CD4-positive, alpha-beta T cell treated with Interleukin-1 beta for 1 hour (primary cell): ENCODE measurements at regions not wholly inside any gene's neighbourhood (a gene's known extent, or its start where the extent isn't known, plus 50 kb on each side); places are given as distances from the start of the nearest gene placed in this dataset.

Experiments
- DNase-seq, 2 donors: peaks; one replicate each; pipeline ENCODE4 v3.0.0-alpha.2; 2020 to 2022

- no peak for DNase-seq
Measured at GRCh38 chr1:115491298-115492018, 150.3 kb upstream of the VANGL1 start.

DNA sequence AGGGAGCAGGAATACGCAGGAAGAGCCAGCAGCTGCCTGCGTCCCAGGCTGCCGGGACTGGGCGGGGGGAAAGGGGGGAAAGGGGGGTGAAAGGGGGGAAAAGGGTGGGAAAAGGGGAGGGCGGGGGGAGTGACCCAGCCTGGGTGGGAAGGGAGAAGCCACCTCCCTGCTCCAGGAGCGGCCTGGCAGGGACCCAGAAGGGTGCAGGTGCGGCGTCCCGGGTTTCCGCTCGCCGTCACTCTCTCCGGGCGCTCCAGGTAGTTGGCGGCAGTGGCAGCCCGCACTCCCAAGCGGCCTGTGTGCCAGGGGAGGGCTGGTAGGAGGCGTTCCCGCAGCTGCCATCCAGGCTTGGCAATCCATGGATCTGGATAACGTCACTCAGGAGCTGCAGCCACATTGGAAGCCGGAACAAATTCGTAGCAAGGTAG lies 141.0 kb upstream of the NGF start:
- no peak for DNase-seq

DNA sequence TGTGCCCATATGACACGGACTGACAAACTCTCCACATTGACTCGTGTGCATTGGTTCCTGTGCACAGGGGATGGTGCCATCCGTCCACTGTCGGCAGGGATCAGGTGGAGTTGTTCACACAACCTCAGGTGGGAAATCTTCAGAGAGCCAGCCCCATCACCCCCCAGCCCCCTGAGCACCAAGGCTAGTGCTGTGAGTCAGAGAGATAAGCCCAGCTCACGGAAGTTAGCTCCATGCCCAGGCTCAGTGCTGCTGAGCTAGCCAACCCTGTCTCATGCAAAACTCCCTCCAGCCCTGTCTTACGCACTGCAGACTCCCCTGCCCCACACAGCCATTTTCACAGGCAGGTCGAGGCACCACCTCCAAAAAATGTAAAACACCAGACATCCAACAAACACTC lies 139.0 kb upstream of the NGF start:
- no peak for DNase-seq

- DNase-seq: no peak
Measured at GRCh38 chr1:115476616-115477015, 138.6 kb upstream of the NGF start.

DNA sequence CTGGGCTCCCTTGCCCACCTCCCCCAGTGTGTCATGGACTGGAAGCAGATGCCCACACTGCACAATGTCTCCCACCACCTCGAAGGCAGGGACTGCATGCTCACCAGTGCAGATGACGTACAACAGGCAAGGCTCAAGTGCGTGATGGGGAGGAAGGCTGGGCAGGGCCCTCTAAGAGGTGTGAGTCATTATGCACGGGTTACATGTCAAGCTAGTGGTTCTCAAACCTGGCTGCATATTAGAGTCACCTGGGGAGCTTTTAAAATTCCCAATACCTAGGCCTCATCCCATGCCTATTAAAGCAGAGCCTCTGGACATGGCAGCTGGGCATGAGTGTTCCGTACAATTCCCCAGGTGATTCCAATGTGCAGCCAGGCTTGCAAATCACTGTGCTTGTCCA lies 137.9 kb upstream of the NGF start:
- no peak for DNase-seq

DNA sequence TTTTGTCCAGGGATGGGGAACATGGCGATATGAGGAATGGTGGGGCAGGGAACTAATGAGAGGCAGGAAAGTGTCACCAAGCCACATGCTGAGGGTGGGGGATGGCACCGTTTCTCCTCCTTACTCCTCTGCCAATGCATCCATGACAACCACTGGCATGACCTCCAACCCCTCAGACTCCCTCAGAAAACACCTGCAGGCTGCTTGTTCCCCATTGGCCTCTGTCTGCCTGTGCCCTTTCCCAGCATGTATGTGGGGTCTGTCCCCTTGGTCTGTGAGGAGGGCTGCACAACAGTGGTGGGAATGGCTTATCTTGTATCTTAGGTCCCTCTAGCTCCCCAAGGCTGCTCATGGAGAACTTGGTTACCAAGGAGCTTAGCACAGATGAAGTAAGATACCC lies 137.2 kb upstream of the NGF start:
- no peak for DNase-seq

DNA sequence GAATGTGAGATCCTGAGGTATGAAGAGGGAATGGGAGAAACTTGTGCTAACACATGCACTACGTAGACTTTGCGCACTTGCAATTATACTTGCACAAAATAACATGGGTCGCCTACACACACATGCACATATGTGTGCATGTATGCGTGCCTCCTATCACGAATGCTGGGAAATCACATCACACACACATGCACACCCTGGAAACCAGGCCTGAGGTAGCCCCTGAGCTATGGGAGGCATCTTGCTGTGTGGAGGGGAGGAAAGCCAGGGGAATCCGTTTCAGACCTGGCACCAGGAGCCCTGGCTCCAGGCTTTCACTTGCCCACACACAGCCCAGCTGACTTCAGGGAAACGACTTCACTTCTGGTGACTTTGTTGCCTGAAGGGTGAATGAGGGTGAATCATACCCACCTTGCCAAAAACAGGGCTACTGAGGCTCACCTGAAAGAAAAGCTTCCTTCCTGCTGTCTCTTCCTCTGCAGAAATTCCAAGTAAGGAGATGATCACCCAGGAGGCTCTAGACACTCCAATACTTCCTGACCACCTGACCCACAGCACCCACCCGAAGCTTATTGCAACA lies 136.0 kb upstream of the NGF start:
- no peak for DNase-seq

DNA sequence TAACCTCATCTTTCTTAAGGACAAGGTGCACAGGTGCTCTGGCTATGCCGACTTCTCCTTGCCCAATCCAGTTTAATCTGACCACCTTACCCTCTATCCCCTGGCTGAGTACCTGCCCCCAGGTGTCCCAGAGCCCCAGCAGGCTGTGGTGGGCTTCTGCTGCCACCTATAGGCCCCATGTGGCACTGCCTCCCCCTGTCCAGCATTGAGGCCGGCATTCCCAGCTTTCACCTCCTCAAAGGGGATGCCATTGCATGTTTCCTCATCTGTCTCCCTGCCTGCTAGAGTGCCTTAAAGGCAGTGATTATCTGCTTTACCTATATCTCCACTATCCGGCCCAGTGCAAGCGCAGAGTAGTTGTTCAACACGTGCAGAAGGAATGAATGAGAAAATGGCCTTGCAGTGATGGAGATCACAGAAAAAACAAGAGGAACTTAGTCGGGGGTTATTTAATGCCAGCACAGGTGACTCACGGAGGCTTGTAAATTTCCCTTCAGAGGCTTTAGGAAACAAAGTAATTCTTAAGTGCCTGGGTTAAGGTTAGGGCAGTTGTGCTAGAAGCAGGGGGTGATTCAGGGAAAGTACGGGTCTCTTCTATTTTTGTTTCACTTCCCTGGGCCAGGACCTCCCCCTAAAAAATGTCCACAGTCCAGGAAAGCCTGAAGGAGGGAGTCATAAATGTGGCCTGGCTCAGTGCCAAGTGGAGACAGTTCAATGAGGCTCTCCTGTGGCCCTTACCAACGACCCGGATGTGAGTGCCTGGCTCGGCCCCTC lies 131.8 kb upstream of the NGF start:
- DNase-seq: peak in 1 of 2 donors; percentile 7

- DNase-seq: no peak
Measured at GRCh38 chr1:115467790-115468189, 129.7 kb upstream of the NGF start.

GRCh38 chr1:115467196-115467595 lies 129.1 kb upstream of the NGF start:
- no peak for DNase-seq

DNA sequence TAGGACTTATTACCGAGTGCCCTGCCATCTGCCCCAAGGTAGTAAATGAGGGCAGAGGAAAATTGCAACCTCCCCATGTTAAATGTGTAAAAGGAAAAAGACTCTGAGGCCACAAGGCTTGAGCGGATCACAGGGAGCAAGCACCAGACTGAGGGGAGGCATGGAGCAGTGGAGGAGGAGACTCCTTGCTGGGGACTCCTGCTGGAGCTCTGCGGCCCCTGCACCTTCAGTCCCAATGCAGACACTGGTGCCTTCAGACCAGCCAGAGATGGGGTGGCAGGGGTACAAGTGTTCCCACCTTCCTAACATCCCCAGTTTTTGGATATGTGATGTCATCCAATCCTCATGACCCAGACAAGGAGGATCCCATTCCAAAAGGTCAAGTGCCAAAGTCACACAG lies 128.4 kb upstream of the NGF start:
- DNase-seq: no peak

DNA sequence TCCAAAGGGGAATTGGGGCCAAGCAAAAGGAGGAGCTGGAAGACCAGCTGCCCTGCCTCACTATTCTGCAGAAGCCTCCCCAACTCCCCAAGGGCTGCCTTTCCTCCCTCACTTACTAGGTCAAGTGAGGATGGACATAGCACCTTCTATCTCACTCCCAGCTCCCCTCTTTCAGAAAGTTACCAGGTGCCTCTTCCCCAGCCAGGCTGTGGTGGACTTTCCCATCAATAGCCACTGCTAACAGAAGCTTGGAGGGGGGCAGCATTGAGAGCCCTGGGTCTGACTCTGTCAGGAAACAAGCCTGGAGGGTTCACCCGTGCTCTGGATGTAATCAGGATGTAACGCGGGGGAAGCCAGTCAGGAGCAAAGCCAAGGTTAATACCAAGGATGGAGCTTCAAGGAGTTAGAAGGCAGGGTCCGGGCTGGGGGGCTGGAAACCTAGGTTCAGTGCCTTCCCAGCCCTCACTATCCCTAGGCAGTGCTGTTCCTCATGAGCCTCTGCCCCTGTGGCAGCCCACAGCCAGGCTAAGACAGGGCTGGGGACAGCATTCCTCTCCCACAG lies 127.8 kb upstream of the NGF start:
- DNase-seq: no peak

DNA sequence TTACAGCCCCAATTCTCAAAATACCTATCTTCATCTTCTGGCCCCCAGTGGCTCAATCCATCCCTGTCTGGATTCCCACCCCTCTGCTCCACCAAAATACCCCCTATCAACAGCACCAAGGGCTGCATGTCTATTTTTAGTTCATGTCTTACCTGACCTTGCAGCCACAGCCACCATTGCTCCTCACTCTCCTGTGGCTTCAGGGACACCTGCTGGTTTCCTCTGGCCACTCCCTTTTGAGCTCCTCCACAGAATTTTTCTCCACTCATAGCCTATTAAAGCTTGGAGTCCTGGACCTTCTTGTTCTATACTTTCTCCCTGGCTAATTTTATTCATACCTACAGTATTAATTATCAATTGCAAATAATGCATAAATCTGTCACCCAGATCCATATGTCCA lies 125.3 kb upstream of the NGF start:
- no peak for DNase-seq

DNA sequence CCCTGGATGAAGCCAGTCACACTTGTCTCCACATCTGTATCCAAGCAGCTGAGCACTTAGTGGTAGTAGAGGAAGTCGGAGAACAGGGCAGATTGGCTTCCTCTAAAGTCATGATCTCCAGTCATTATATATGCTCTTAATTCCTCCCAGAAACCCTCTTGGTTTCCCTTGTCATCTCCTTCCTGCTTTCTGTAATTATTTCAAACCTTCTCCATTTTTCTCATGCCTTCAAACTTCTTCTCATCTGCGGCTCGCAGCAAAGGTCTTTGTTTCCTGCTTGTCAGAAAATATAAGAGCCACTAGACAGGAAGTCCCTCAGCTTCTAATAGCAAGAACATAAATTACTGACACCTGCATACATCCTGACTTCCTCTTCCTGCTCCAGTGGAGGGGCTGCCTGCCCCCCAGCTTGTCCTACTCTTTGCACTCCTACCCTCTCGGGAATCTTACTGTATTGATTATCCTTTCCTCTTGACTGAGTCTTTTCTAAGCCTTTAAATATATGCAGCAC lies 124.6 kb upstream of the NGF start:
- DNase-seq: no peak

DNA sequence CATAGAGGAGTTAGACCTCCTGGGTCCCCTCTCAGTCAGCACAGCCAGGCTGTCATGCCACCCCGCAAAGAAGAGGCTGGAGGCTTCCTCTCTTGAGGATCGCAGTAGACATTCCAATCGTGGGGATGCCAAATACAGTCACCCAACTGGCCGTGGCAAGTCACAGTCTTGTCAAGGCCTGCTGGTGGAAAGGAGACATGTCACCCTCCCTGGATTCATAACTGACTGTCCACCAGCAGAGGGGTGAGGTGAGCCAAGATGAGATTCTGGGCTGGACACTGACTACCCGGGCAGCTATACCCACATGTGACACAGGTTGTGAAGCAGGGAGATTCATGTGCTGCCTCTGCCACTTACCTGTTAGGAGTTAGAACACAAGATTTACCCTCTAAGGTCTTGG lies 123.5 kb upstream of the NGF start:
- no peak for DNase-seq

DNA sequence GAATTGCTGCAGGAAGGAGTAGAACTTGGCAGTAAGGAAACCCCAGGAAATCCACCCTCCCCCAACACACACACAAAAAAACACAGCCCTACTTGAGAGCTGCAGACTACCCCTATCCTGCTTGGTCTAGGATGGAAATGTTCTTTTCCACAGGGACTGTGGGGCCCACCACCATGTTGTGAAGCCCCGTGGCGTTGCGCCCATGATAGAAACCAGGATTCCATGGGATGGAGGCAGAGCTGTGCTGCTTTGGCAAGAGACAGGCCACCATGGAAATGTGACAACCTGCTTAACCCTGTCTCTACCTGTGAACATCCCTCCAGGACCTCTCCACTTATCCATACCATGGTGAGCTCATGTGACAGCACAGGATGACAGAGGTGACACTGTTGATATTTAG lies 121.1 kb upstream of the NGF start:
- no peak for DNase-seq

DNA sequence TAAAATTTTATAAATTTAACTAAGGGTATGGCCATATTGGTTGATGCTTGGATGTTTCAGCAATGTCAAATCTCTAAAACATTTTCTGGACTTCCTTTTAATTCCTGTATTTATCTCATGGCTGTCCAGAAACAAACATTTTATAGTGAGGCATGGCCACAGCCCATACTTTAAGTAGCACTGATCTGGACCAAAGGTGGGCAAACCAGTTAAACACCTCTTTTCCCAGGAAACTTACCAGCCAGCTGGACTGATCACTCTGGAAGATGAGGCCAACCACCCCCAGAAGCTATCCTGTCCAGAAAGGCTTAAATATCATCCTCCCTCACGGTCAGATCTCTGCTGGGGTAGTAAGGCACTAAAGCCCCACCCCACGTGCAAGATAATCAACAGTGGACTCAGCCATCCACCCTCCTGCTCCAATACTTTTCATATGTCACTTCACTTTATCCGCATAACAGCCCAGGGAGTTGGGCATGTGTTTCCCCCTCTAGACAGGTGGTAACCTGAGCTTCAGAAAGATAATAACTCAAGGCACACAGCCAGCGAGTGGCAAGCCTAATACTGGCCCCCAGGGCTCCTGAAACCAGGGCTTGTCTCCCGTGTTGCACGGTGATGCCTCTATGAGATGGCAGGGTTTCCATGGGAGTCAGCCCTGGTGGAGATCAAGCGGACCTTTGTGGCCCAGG lies 120.5 kb upstream of the NGF start:
- DNase-seq: no peak

DNA sequence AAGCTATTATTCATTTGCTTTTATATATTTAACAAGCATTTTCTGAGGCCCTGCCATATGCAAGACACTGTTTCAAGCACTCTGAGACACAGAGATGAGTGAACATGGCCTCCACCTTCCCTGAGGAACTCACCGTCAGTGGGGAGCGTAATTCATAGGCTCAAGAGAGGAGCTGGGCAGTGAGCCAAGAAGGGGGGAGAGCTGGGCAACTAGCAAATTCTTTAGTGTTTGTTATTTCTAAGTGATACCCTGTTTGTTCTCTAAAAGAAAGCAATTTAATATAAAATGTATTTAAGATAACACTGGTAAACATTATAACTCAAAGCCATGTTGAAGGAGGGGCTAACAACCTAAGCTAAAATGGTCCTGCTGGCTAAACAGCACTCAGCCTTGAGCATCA lies 119.2 kb upstream of the NGF start:
- DNase-seq: no peak

DNA sequence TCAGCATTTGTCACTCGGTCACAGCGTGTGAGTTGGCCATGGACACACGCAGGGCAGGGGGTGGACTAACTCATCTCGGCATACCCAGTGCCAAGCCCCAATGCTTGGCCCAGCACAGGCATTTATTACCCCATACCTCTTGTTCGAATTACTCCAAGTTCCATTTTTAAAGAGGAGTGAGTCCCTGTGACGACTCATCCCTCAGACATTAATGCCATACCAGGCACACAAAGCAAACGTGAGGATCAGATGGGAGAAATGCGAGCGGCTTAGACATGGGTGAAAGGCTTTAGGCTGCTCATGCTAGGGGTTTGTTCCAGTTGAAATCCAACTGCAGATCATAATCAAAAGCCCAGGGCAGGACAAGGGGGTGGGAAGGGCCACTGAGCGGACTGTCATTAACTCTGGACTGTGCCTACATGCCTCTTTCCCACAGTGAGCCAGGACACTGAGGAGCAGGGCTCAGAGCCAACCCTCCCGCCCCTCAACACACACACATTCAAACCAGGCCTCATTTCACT lies 118.5 kb upstream of the NGF start:
- DNase-seq: no peak

- no peak for DNase-seq
Measured at GRCh38 chr1:115454837-115455511, 116.9 kb upstream of the NGF start.

DNA sequence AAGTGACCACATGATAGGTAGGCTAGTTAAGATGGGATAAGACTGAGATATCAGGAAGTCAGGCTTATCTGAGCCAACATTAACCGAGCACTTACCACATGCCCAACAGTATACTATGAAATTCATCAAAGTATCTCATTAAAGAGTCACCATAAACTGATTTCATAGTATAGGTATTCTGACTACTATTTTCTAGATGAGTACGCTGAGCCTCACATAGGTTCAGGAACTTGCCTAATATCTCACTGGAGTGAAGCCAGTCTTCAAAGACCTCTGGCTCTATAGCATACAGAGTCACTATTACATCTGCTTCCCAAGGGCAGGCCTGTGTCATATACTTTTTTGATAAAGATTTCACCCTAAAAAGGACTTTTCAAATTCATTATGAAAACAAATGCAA lies 115.6 kb upstream of the NGF start:
- no peak for DNase-seq

- DNase-seq: no peak
Measured at GRCh38 chr1:115452600-115453329, 114.7 kb upstream of the NGF start.
